ENCODE measurements at regions not wholly inside any gene's neighbourhood (a gene's known extent, or its start where the extent isn't known, plus 50 kb on each side); places are given as distances from the start of the nearest gene placed in this dataset.

DNA sequence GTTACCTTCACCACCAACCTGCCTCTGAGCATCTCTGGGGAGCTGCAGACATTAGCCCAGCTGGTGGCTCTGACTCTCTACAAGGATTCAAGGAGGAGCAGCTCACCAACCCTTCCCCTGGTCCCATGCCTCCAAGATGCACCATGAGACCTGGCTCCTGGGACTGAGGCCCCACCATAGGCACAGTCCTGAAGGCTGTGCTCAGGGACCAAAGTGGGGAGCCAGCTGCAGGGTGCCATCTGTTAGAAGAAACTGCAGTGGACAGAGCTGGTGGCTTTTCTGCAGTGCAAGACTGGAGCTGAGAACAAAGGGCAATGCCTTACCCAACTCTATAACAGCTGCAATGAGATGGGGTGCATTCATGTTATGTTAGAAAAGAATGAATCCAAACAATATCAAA lies 581.6 kb downstream of the TCERG1L start:
- TF ChIP-seq, protein P1, sequence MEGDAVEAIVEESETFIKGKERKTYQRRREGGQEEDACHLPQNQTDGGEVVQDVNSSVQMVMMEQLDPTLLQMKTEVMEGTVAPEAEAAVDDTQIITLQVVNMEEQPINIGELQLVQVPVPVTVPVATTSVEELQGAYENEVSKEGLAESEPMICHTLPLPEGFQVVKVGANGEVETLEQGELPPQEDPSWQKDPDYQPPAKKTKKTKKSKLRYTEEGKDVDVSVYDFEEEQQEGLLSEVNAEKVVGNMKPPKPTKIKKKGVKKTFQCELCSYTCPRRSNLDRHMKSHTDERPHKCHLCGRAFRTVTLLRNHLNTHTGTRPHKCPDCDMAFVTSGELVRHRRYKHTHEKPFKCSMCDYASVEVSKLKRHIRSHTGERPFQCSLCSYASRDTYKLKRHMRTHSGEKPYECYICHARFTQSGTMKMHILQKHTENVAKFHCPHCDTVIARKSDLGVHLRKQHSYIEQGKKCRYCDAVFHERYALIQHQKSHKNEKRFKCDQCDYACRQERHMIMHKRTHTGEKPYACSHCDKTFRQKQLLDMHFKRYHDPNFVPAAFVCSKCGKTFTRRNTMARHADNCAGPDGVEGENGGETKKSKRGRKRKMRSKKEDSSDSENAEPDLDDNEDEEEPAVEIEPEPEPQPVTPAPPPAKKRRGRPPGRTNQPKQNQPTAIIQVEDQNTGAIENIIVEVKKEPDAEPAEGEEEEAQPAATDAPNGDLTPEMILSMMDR (IDR thresholded peaks at IDR 0.05), result no peak
- TF ChIP-seq POLR2A (IDR thresholded peaks at IDR 0.05), result no peak
- TF ChIP-seq POLR2AphosphoS5 (IDR thresholded peaks at IDR 0.05), result no peak
